DMS 273 treated with DMSO at 0.1 percent for 48 hours (cell line): ENCODE measurements at regions not wholly inside any gene's neighbourhood (a gene's known extent, or its start where the extent isn't known, plus 50 kb on each side); places are given as distances from the start of the nearest gene placed in this dataset.
"Not testable (repeated sequence)": the region's sequence is repeated elsewhere in the genome, so short reads cannot be mapped to it uniquely, and the experiment has no call there.

Source experiments
- DNase-seq: peaks from one replicate; lab custom pipeline; 2025; lab: John Stamatoyannopoulos, UW

DNA sequence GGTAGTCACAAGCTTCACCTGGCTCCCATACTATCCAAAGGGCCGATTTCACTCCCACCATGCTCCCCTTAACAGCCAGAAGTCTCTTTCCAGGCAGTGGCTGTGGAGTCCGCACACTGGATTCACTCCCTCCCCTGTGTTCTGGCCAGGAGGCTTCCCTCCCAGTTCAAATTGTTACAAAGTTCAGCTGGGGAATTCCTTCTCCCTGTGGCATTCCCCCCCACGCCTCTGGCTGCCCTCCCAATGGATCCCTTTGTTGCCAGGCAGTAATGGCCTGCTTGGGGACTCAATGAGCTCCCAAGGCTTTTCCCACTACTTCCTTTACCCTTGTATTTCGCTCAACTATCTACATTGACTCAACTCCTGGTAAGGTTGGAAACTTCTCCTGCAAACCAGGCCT is 1921.4 kb upstream of the PCDH20 start:
- DNase-seq, result no peak

DNA sequence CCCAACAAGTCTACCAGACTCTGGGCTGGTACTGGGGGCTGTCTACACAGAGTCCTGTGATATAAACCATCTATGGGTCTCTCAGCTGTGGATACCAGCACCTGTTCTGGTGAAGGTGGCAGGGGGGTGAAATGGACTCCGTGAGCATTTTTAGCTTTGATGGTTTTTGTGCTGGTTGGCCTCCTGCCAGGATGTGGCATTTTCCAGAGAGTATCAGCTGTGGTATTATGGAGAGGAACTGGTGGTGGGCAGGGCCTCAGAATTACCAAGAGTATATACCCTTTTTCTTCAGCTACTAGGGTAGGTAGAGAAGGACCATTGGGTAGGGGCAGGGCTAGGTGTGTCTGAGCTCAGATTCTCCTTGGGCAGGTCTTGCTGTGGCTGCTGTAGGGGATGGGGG is 1920.9 kb upstream of the PCDH20 start:
- DNase-seq, result no peak

DNA sequence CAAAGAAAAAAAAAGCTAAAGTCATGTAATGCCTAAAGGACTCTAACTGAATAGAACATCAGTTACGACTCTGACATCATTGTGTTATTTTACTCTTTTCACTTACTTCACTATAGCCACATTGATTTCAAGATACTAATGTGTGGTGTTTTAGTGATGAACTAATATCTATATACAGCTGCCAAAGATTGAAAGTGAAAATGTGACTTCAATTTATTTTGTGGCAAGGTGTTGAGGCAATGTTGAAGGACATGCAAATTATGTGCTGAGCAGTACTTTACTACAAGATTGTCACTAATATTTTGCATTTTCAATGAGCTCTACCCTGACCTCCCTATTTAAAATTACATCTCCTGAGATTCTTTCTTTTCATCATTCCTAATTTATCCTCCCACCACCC is 1911.9 kb upstream of the PCDH20 start:
- DNase-seq, result no peak

DNA sequence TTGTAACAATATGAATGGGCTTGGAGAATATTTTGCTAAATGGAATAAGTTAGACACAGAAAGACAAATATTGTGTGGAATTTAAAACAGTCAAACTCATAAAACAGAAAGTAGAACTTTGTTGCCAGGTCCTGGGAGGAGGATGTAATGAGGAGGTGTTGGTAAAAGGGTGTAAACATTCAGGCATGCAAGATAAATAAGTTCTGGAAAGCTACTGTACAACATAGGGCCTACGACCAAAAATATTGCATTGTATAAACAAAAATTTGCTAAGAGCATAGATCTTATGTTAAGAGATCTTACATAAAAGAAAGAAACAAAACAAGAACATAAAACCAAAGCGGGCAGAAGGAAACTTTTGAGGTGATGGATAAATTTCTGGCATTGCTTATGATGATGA is 1907.8 kb upstream of the PCDH20 start:
- no peak for DNase-seq

DNA sequence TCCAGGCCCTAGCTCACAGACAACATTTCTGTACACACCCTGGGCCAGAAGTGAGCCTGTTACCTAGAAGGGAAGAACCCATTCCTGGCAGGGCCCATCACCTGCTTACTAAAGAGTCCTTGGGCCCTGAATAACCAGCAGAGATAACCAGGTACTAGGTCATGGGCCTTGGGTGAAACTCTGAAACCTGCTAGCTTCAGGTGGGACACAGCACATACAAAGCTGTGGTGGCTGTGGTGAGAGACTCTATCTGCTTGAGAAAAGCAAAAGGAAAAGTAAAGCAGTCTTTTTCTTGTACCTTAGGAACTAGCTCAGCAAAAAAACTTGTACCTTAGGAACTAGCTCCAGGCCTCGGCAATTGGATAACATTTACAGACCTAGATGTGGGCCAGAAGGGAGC is 1895.9 kb upstream of the PCDH20 start:
- no peak for DNase-seq

DNA sequence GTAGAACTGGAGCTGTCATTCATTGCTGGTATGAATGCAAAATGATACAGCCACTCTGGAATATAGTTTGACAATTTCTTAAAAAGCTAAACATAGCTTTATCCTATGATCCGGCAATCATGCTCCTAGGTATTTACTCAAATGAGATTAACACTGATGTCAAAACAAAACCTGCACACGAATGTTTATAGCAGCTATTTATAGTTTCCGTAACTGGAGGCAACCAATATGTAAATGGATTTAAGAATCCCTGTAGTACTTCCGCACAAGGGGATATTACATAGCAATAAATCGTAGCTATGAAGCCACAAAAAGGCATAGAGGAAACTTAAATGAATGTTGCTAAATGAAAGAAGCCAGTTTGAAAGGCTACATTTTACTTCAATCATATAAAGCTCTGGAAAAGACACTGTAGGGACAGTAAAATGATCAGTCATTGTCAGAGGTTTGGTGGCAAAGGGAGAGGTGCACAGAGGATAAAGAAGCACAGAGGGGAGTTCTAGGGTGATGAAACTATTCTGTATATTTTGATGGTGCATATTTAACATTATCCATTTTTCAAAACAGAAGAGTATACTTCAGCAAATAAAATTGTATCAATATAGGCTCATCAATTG is 1893.0 kb upstream of the PCDH20 start:
- no peak for DNase-seq

DNA sequence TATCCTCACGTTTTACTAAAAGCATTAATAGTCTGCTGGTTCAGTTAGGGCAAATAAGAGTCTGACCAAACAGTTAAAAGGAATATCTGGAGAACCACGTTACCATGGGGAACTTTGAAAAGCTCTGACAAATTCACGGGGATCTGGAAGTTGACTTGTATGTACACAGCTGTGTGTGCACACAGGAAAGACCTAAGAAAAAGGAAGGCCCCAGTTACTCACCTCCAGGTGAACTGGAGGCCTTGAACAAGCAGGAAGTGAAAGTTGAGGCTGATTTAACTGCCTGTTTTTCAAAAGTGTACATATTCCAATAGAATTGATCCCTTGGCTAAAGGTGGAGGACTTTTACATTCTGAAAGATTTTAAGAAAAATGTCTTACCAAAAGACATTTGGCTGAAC is 1891.6 kb upstream of the PCDH20 start:
- no peak for DNase-seq

DNA sequence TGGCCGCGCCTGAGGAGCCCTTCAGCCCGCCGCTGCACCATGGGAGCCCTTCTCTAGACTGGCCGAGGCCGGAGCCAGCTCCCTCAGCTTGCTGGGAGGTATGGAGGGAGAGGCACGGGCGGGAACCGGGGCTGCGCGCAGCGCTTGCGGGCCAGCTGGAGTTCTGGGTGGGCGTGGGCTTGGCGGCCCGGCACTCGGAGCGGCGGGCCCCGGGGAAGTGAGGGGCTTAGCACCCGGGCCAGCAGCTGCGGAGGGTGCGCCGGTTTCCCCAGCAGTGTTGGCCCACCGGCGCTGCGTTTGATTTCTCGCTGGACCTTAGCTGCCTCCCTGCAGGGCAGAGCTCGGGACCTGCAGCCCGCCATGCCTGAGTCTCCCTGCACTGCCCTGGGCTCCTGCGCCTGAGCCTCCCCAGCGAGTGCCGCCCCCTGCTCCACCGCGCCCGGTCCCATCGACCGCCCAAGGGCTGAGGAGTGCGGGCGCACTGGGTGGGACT is 1890.0 kb upstream of the PCDH20 start:
- no peak for DNase-seq

DNA sequence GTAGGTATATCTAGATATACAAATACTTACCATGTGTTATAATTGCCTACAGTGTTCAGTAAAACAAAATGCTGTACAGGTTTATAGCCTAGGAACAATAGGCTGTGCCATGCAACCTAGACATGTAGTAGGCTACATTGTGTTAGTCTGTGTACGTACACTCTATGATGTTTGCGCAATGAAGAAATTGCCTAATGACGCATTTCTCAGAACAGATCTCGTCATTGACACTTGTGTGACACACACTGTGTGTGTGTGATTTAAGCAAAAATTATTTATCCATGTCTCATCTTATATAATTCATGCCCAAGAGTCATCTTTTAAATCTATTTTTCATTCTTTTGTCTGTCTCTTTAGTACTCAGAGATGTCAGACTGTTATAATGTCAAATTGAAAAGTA is 1888.8 kb upstream of the PCDH20 start:
- no peak for DNase-seq

DNA sequence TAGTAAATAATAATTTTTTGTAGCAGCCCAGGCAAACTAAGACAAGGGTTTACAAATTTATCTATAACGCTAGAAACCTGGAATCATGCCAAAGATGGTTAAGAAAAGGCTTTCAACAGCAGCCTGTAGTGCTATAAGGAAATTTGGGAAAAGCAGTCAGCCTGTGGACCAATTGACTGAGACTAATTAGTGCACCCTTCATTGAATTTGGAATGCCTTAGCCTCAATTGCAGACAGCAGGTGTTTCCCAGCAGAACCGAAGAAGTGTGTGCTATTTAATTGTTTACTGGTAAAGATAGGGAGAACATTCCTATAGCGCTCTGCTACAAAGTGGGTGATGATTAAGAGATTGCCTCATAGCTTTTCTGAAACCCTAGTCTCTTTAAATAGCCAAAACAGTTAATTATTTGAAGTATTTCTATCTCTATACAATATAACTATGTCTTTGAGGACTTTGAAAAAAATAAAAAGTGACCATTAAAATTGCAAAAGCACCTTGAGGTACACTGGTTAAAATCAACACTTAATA is 1884.3 kb upstream of the PCDH20 start:
- DNase-seq, result no peak

DNA sequence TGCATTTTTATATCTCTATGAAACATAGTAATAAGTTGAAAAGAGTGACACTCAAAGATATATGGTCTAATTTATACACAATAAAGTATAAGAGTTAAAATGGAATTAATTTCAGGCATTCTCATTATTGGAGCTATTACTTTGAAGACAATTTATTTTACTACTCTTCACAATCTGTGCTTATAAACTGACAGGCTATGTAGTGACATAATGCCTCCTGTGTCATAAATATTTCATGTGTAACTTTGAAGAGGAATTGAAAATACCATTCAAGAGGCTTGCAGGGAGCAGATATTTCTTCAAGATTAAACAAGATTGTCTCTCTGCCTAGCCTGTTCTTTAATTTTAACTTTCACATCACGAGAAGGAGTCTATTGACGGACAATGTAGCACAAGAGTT is 1881.5 kb upstream of the PCDH20 start:
- DNase-seq, result no peak

DNA sequence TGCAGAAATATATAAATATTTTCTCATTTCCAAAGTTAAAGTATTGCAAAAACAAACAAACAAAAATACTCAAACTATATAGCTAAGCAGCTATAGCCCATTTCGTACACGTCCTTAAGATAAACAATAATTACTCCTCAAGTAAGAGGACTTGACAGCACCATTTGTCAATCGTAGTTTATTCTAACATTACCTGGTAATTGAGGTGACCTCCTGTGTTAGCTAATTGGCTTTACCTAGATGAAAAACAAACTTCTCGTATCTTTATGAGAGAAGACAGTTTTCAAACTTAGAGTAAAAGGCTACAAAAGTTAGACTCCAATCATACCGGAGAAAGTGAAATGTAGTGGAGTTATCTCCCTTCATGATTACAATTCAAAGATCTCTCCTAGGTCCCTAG is 1876.1 kb upstream of the PCDH20 start:
- DNase-seq, result no peak

DNA sequence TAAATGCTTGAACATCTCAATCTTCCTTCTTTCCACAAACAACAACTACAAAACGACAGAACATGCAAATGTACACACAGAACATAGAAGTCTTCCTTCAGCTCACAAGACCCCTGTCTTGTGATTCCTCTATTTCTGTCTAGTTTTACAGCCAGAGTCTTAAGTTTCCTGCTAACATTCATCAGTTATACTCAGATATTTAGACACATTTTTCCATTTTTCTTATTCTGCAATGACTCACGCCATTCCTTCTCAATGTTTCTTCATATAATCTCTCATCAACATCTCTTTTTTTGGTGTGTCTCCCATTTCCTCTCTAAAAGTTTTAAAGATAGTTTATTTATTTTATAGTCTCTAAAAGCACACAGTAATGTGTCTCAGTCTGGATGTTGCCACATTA is 1872.9 kb upstream of the PCDH20 start:
- no peak for DNase-seq

DNA sequence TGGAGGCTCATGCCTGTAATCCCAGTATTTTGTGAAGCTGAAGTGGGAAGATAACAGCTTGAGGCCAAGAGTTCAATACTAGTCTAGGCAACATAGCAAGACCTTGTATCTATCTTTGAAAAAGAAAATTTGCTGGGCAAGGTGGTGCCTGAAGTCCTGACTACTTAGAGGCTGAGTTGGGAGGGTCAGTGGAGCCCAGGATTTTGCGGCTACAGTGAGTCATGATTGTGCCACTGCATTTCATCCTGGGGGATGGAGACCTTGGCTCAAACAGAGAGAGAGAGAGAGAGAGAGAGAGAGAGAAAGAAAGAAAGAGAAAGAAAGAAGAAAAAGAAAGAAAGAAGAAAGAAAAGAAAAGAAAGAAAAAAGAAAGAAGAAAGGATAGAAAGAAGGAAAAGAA is 1872.3 kb upstream of the PCDH20 start:
- no peak for DNase-seq

DNA sequence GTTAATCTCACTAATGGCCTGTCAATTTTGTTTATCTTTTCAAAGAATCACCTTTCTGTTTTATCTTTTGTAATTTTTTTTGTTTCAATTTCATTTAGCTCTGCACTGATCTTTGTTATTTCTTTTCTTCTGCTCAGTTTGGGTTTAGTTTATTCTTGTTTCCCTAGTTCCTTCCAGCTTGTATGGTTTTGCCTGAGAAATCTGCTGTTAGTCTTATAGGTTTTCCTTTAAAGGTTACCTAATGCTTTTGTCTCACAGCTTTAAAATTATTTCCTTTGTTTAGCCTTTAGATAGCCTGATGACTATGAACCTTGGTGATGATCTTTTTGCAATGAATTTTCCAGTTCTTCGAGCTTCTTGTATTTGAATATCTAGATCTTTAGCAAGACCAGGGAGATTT is 1869.8 kb upstream of the PCDH20 start:
- DNase-seq, result no peak

DNA sequence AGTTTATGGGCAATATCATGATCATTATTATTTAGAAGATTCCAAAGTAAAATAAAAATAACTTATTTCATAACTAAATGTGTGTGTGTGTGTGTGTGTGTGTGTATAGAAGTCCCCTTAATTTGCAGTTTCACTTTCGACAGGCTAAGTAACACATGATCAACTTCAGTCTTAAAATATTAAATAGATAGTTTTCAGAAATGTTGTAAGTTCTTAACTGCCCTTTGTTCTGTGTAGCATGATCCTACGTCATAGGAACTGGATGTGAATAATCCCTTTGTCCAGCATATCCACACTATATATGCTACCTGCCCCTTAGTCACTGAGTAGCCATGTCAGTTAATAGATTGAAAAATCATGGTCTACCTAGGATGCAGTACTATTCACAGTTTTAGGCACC is 1863.5 kb upstream of the PCDH20 start:
- no peak for DNase-seq

DNA sequence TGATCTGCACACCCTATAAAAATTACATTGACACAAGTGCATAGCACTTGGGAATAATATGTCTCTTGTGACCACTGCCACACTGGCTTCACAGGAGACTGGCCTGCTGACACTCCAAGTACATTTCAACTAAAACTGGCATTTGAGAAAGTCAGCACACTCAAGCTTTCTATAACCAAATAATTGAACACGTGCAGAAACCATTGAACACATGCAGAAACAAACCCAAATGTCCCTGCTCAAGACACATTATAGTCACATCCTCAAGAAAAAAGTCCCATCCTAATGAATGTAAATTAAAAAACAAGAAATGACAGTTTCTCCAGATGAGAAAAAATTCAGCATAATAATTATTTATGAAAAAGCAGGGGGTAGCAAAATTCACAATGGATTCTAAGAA is 1859.1 kb upstream of the PCDH20 start:
- DNase-seq, result no peak

DNA sequence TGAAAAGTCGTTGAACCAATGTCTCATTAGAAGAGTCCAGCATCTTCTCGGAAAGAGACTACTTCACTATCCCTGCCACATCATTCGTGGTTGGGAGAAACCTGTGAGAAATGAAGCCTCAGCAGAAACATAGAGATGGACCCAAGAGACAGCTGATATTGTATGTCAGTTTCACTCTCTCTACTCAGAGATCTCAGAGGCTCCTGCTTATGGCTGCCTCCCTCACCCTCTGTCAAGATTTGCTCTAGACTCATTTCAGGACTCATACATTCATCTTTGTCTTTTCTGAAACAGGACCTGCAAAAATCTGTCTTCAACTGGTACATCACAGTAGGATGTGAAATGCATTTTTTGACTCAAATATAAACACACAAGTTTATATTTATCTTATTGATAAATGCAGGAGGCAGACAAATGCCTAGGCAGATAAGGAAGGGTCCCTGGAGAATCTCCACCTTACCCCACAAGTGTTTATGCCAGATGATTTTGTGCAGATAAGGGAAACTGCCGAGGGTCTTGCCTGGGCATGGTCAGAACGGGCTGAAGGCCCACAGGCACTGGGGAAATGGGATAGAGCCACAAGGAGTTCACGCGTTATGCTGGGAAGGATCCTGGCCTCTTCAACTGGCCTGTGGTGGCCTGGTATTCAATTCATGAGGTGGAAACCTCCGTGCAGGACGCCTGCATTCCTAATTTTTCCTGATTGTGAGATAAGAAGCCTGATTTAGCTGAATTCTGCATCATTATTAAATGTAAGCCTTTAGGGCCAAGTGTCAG is 1834.0 kb upstream of the PCDH20 start:
- no peak for DNase-seq

DNA sequence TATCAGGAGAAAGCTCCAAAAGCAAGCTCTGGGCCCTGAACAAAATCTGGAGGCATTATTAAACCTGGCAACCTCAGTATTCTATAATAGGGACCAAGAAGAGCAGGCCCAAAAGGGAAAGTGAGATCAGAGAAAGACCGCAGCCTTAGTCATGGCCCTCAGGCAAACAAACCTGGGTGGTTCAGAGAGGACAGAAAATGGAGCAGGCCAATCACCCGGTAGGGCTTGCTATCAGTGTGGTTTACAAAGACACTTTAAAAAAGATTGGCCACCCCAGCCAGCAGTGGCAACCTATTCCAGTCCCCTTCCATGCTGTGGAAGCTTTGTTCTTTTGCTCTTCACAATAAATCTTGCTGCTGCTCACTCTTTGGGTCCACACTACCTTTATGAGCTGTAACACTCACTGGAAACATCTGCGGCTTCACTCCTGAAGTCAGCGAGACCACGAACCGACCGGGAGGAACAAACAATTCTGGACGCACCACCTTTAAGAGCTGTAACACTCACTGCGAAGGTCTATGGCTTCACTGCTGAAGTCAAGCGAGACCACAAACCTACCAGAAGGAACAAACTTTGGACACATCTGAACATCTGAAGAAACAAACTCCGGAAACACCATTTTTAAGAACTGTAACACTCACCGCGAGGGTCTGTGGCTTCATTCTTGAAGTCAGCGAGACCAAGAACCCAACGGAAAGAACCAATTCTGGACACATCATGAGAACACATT is 1821.2 kb upstream of the PCDH20 start:
- not testable (repeated sequence) for DNase-seq

DNA sequence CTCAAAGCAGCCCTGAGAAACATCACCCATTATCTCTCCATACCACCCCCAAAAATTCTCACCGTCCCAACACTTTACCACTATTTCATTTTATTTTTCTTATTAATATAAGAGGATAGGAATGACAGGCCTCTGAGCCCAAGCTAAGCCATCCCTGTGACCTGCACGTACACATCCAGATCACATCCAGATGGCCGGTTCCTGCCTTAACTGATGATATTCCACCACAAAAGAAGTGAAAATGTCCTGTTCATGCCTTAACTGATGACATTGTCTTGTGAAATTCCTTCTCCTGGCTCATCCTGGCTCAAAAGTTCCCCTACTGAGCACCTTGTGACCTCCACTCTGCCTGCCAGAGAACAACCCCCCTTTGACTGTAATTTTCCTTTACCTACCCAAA is 1802.9 kb upstream of the PCDH20 start:
- not testable (repeated sequence) for DNase-seq

DNA sequence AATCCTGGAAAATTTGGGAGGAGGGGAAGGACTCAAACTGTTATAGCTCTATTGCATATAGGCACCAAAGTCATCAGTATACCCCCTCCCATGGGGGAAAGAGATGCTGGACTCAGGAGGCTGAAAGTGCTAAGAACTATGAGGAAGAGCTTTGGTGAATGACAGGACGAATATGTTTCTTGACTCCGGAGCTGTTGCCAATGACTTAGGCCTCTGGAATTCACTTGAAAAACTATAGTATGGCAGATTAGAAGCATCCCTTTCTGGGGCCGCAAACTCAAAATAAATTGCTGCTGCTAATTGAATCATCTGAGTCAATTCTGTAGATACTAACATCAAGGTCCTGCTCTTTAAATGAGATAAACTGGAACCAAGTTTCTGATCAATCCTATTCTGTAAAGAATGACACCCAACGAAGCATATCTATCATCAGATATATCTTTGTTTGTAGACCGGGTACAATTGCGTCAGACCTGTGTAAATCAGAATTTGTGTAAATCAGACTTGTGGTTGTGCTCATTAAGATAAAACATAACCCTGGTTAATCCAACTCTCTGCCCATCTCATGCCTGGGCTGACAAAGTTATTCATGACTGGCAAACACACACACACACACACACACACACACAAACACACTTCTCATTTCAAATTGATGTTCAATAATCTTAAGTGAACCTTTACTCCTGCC is 1793.8 kb upstream of the PCDH20 start:
- DNase-seq, result no peak

DNA sequence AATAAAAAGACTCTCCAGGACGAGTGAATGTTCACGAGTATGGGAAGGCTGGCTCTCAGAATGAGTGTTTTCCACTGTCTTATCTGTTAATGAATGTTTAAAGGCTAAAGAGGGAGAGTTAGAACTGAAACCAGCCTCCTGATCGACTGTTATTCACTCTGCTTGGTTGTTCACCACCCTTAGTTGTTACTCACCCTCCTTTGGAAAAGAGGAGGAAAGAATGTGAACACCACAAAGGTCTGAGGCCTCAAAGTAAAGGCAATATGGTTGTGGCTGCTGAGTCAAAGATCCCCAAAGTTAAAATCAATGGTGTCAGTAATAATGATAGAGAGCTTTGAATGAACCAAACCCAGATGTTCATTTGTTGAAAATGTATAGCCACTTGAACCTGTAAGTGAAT is 1793.2 kb upstream of the PCDH20 start:
- DNase-seq, result no peak
